Hepatocyte (in vitro differentiated cells): ENCODE measurements at regions not wholly inside any gene's neighbourhood (a gene's known extent, or its start where the extent isn't known, plus 50 kb on each side); places are given as distances from the start of the nearest gene placed in this dataset.

ENCODE experiments used
- DNase-seq: peaks from one replicate; pipeline ENCODE4 v3.0.0-alpha.2; 2016; ENCODE audit warnings: low spot score
- H2AFZ ChIP-seq: fragments of 200-600 bp; sonication (generic); 2 replicates; pipeline ENCODE4 v1.6.0; 2016; ENCODE audit warnings: antibody characterized with exemption, mild to moderate bottlenecking
- H3K27ac ChIP-seq: fragments of 200-600 bp; sonication (generic); 2 replicates; pipeline ENCODE4 v1.5.1; 2016; ENCODE audit warnings: mild to moderate bottlenecking
- H3K27me3 ChIP-seq: fragments of 200-600 bp; sonication (generic); 2 replicates; pipeline ENCODE4 v1.6.1; 2016
- H3K36me3 ChIP-seq: fragments of 200-600 bp; sonication (generic); replicated peaks from 2 replicates; pipeline ENCODE4 v1.5.1; 2016; ENCODE audit warnings: low read depth; ENCODE audit not compliant: insufficient read depth
- H3K4me1 ChIP-seq: fragments of 200-600 bp; sonication (generic); 2 replicates; pipeline ENCODE4 v1.5.1; 2016; ENCODE audit warnings: mild to moderate bottlenecking, moderate library complexity; ENCODE audit not compliant: insufficient read depth
- H3K4me2 ChIP-seq: fragments of 200-600 bp; sonication (generic); 2 replicates; pipeline ENCODE4 v1.6.0; 2016
- H3K4me3 ChIP-seq: fragments of 200-600 bp; sonication (generic); 2 replicates; pipeline ENCODE4 v1.5.1; 2016; ENCODE audit warnings: mild to moderate bottlenecking
- H3K79me2 ChIP-seq: fragments of 200-600 bp; sonication (generic); 2 replicates; pipeline ENCODE4 v1.6.0; 2017; ENCODE audit warnings: mild to moderate bottlenecking
- H3K9me2 ChIP-seq: fragments of 200-600 bp; sonication (generic); replicated peaks from 2 replicates; pipeline ENCODE4 v1.6.0; 2017; ENCODE audit warnings: mild to moderate bottlenecking; ENCODE audit not compliant: insufficient read depth
- H3K9me3 ChIP-seq: fragments of 200-600 bp; sonication (generic); 2 replicates; pipeline ENCODE4 v1.5.1; 2016; ENCODE audit warnings: low read depth, mild to moderate bottlenecking
- H4K20me1 ChIP-seq: fragments of 200-600 bp; sonication (generic); 2 replicates; pipeline ENCODE4 v1.6.0; 2016; ENCODE audit warnings: mild to moderate bottlenecking; ENCODE audit not compliant: insufficient read depth, poor library complexity, severe bottlenecking
- CTCF ChIP-seq: fragments of 200-600 bp; sonication (generic); IDR thresholded peaks from 2 replicates; pipeline ENCODE4 v1.5.1; 2016; ENCODE audit warnings: antibody characterized with exemption, mild to moderate bottlenecking; ENCODE audit not compliant: poor library complexity
- EZH2 ChIP-seq: fragments of 200-600 bp; sonication (generic); IDR thresholded peaks from 2 replicates; pipeline ENCODE4 v1.6.1; 2016; ENCODE audit warnings: antibody characterized with exemption, mild to moderate bottlenecking, borderline replicate concordance
- EZH2phosphoT487 ChIP-seq: fragments of 200-600 bp; sonication (generic); IDR thresholded peaks from one replicate; pipeline ENCODE4 v1.6.1; 2018; ENCODE audit warnings: antibody characterized with exemption, mild to moderate bottlenecking, low read depth, moderate library complexity; ENCODE audit not compliant: unreplicated experiment, severe bottlenecking
- WGBS: methylation state at CpG from one replicate; pipeline ENCODE4 v1.1.6; 2016; ENCODE audit warnings: low lambda C conversion rate; ENCODE audit errors: missing lambda C conversion rate; 5-methylcytosine and 5-hydroxymethylcytosine counted together

GRCh38 chr3:88267441-88267840 lies 117.7 kb downstream of the C3orf38 start:
- Histone ChIP-seq H3K4me3 (no peak overlapping the region), H4K20me1 (no peaks in the 10 kb centered on the region), H3K4me2 (no peak overlapping the region), H3K4me1 (no peaks in the 10 kb centered on the region), H3K9me2 (no peaks in the 10 kb centered on the region), H2AFZ (no peak overlapping the region), H3K79me2 (no peaks in the 10 kb centered on the region), H3K36me3 (no peaks in the 10 kb centered on the region), H3K27ac (no peak overlapping the region), H3K9me3 (no peaks in the 10 kb centered on the region), H3K27me3 (no peaks in the 10 kb centered on the region)
- 75% methylated on average over 5 of the region's 5 CpGs for WGBS
- TF ChIP-seq CTCF, result no peak
- DNase-seq, result no peak

GRCh38 chr3:88267847-88268246 lies 118.1 kb downstream of the C3orf38 start:
- H4K20me1 ChIP-seq, result no peaks in the 10 kb centered on the region
- H2AFZ ChIP-seq, result no peak overlapping the region
- TF ChIP-seq CTCF, result no peak
- TF ChIP-seq EZH2phosphoT487, result no peak
- H3K27ac ChIP-seq, result no peak overlapping the region
- no peaks in the 10 kb centered on the region for H3K79me2 ChIP-seq
- no peaks in the 10 kb centered on the region for H3K36me3 ChIP-seq
- H3K27me3 ChIP-seq, result no peaks in the 10 kb centered on the region
- H3K9me3 ChIP-seq, result no peaks in the 10 kb centered on the region
- no peaks in the 10 kb centered on the region for H3K4me1 ChIP-seq
- no peak overlapping the region for H3K4me3 ChIP-seq
- H3K4me2 ChIP-seq, result no peak overlapping the region
- no peak for DNase-seq
- no peaks in the 10 kb centered on the region for H3K9me2 ChIP-seq
- WGBS, result 30% methylated on average over 3 of the region's 3 CpGs

GRCh38 chr3:88280326-88280725 lies 130.6 kb downstream of the C3orf38 start:
- H3K4me2 ChIP-seq, result no peak overlapping the region
- H3K9me2 ChIP-seq, result no peaks in the 10 kb centered on the region
- TF ChIP-seq CTCF (no peak), EZH2 (no peak), EZH2phosphoT487 (no peak)
- no peaks in the 10 kb centered on the region for H3K9me3 ChIP-seq
- no peaks in the 10 kb centered on the region for H3K4me1 ChIP-seq
- H3K27ac ChIP-seq, result no peak overlapping the region
- 88% methylated on average over 3 of the region's 3 CpGs for WGBS
- no peak overlapping the region for H2AFZ ChIP-seq
- DNase-seq, result no peak
- H3K27me3 ChIP-seq, result no peaks in the 10 kb centered on the region
- no peaks in the 10 kb centered on the region for H4K20me1 ChIP-seq
- no peak overlapping the region for H3K4me3 ChIP-seq
- no peaks in the 10 kb centered on the region for H3K79me2 ChIP-seq
- H3K36me3 ChIP-seq, result no peaks in the 10 kb centered on the region

GRCh38 chr3:88282528-88283241 lies 132.9 kb downstream of the C3orf38 start:
- Histone ChIP-seq H3K79me2 (no peaks in the 10 kb centered on the region), H3K9me3 (no peaks in the 10 kb centered on the region), H3K27ac (no peak overlapping the region), H3K9me2 (no peaks in the 10 kb centered on the region), H3K4me1 (no peaks in the 10 kb centered on the region), H4K20me1 (no peaks in the 10 kb centered on the region), H3K27me3 (no peaks in the 10 kb centered on the region), H3K36me3 (no peaks in the 10 kb centered on the region), H3K4me3 (no peak overlapping the region), H3K4me2 (no peak overlapping the region), H2AFZ (no peak overlapping the region)
- no peak for DNase-seq
- TF ChIP-seq EZH2 (no peak), EZH2phosphoT487 (no peak), CTCF (no peak)
- 95% methylated on average over 6 of the region's 6 CpGs for WGBS
